ENCODE measurements at regions not wholly inside any gene's neighbourhood (a gene's known extent, or its start where the extent isn't known, plus 50 kb on each side); places are given as distances from the start of the nearest gene placed in this dataset.

DNA sequence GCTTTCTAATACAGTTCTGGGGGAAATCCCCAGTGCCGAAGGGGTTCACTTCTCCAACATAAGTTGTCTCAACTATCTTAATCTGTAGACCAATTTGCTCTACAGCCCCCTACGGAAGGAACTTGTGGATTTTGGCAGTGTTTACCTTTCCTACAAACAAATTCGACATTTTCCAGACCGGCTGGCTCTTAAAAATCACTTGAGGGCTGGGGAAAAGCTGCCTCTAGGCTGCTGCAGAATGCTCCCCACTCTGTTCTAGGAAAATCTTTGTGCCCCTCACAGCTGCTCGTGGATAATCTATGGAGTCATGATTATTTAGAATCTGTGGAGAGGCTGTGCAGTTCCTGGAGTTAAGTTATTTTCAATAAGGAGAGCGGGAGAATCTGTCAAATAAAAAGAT, 474.6 kb upstream of the FZD8 start:
- TF ChIP-seq EP300 (IDR thresholded peaks at IDR 0.05): no peak
- TF ChIP-seq, protein P1, sequence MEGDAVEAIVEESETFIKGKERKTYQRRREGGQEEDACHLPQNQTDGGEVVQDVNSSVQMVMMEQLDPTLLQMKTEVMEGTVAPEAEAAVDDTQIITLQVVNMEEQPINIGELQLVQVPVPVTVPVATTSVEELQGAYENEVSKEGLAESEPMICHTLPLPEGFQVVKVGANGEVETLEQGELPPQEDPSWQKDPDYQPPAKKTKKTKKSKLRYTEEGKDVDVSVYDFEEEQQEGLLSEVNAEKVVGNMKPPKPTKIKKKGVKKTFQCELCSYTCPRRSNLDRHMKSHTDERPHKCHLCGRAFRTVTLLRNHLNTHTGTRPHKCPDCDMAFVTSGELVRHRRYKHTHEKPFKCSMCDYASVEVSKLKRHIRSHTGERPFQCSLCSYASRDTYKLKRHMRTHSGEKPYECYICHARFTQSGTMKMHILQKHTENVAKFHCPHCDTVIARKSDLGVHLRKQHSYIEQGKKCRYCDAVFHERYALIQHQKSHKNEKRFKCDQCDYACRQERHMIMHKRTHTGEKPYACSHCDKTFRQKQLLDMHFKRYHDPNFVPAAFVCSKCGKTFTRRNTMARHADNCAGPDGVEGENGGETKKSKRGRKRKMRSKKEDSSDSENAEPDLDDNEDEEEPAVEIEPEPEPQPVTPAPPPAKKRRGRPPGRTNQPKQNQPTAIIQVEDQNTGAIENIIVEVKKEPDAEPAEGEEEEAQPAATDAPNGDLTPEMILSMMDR (IDR thresholded peaks at IDR 0.05): no peak
- TF ChIP-seq POLR2A (IDR thresholded peaks at IDR 0.05): no peak
- TF ChIP-seq POLR2AphosphoS5 (IDR thresholded peaks at IDR 0.05): no peak
